Endothelial cell of umbilical vein (primary cell): ENCODE measurements at regions not wholly inside any gene's neighbourhood (a gene's known extent, or its start where the extent isn't known, plus 50 kb on each side); places are given as distances from the start of the nearest gene placed in this dataset.

Experiments used
- BruUV-seq: library from RNA; stranded (reverse); fragments of 400-500 nt; replicated peaks from 2 replicates; lab custom pipeline; 2021; lab: Mats Ljungman, UMichigan
- CTCF ChIA-PET: fragments of 300-600, 350-600 bp; sonication (Branson Sonifier 250); formaldehyde crosslinking; loops from one replicate; lab custom pipeline; 2021; ENCODE audit warnings: antibody characterized with exemption, inconsistent platforms; lab: Charles Lee
- POLR2A ChIA-PET: fragments of 300-600, 350-600 bp; sonication (Branson Sonifier 250); formaldehyde crosslinking; loops from one replicate; lab custom pipeline; 2021; ENCODE audit warnings: antibody characterized with exemption, inconsistent platforms; lab: Charles Lee
- DNase-seq: peaks from one replicate; pipeline ENCODE4 v3.0.0-alpha.2; 2011; ENCODE audit warnings: low read depth, low spot score
- FAIRE-seq: peaks from 2 replicates; lab custom pipeline; 2011; peaks lifted over from hg19 to GRCh38; lab: Jason Lieb, UNC
- H2AFZ ChIP-seq: 2 replicates; pipeline ENCODE4 v1.6.0; 2012; ENCODE audit warnings: low read depth, low read length, control low read depth, inconsistent platforms
- H3K27ac ChIP-seq: 2 replicates; pipeline ENCODE4 v1.5.1; 2011; ENCODE audit warnings: low read depth, mild to moderate bottlenecking, control low read depth, low read length, moderate library complexity; ENCODE audit not compliant: insufficient read depth
- H3K27me3 ChIP-seq, 2 experiments: 2 replicates each; pipeline versions ENCODE4 v1.6.0 to v1.6.1; 2011; ENCODE audit warnings: low read length in 2 of 2, mixed read lengths in 1 of 2; ENCODE audit not compliant: control insufficient read depth in 2 of 2, insufficient read depth in 2 of 2
- H3K36me3 ChIP-seq, 2 experiments: 2 replicates in 1 of 2; 3 replicates in 1 of 2; pipeline ENCODE4 v1.5.1; 2011; ENCODE audit warnings: low read length in 2 of 2, mild to moderate bottlenecking in 1 of 2, moderate library complexity in 1 of 2; ENCODE audit not compliant: control insufficient read depth in 2 of 2, insufficient read depth in 2 of 2; ENCODE audit errors: extremely low read depth in 1 of 2
- H3K4me1 ChIP-seq: 3 replicates; pipeline ENCODE4 v1.5.1; 2011; ENCODE audit warnings: mild to moderate bottlenecking, low read length; ENCODE audit not compliant: control insufficient read depth, insufficient read depth; ENCODE audit errors: extremely low read depth
- H3K4me2 ChIP-seq: 2 replicates; pipeline ENCODE4 v1.6.1; 2011; ENCODE audit warnings: low read length, control low read depth, mixed read lengths; ENCODE audit not compliant: insufficient read depth
- H3K4me3 ChIP-seq, 3 experiments: fragments of 200-600 bp in 1 of 3; sonication (generic), shearing (Covaris generic) in 1 of 3; replicated peaks in 1 of 3; 2 replicates each; pipeline ENCODE4 v1.5.1; 2011 to 2016; ENCODE audit warnings: control low read depth in 3 of 3, low read length in 3 of 3, mild to moderate bottlenecking in 2 of 3, inconsistent platforms in 1 of 3, low read depth in 1 of 3, moderate library complexity in 1 of 3; ENCODE audit not compliant: insufficient read depth in 1 of 3
- H3K79me2 ChIP-seq: 2 replicates; pipeline ENCODE4 v1.6.0; 2012; ENCODE audit warnings: low read length, inconsistent platforms; ENCODE audit not compliant: control insufficient read depth, insufficient read depth
- H3K9ac ChIP-seq: replicated peaks from 2 replicates; pipeline ENCODE3; 2011; ENCODE audit warnings: low read length, control low read depth; ENCODE audit not compliant: insufficient read depth; ENCODE audit errors: extremely low read depth
- H3K9me1 ChIP-seq: replicated peaks from 3 replicates; pipeline ENCODE4 v1.6.0; 2011; ENCODE audit warnings: mild to moderate bottlenecking, low read length; ENCODE audit not compliant: control insufficient read depth, insufficient read depth; ENCODE audit errors: extremely low read depth
- H3K9me3 ChIP-seq: replicated peaks from 2 replicates; pipeline ENCODE4 v1.5.1; 2012; ENCODE audit warnings: low read length, inconsistent platforms; ENCODE audit not compliant: control insufficient read depth, insufficient read depth
- H4K20me1 ChIP-seq: replicated peaks from 2 replicates; pipeline ENCODE3; 2011; ENCODE audit warnings: mild to moderate bottlenecking, low read length; ENCODE audit not compliant: control insufficient read depth, insufficient read depth; ENCODE audit errors: extremely low read depth
- EZH2 ChIP-seq: IDR thresholded peaks from 2 replicates; pipeline ENCODE4 v1.6.1; 2012; ENCODE audit warnings: borderline replicate concordance, low read depth, mild to moderate bottlenecking, moderate library complexity, low read length, inconsistent platforms; ENCODE audit not compliant: severe bottlenecking
- FOS ChIP-seq: IDR thresholded peaks from 2 replicates; pipeline ENCODE4 v1.6.1; 2011; ENCODE audit warnings: mild to moderate bottlenecking, low read length, moderate library complexity, borderline replicate concordance; ENCODE audit not compliant: insufficient read depth
- GATA2 ChIP-seq: IDR thresholded peaks from 2 replicates; pipeline ENCODE4 v1.7.0; 2011; ENCODE audit warnings: low read depth, mild to moderate bottlenecking, moderate library complexity, mixed read lengths, low read length; ENCODE audit not compliant: insufficient read length, insufficient read depth
- JUN ChIP-seq: IDR thresholded peaks from 2 replicates; pipeline ENCODE4 v1.6.1; 2011; ENCODE audit warnings: borderline replicate concordance, low read depth; ENCODE audit not compliant: insufficient read length, insufficient read depth
- MYC ChIP-seq: IDR thresholded peaks from one replicate; pipeline ENCODE4 v1.6.1; 2011; ENCODE audit warnings: mild to moderate bottlenecking, low read depth, low read length
- POLR2A ChIP-seq: IDR thresholded peaks from 2 replicates; pipeline ENCODE4 v1.6.1; 2012; ENCODE audit warnings: low read depth, mild to moderate bottlenecking, control low read depth, low read length
- POLR2AphosphoS5 ChIP-seq: IDR thresholded peaks from 2 replicates; pipeline ENCODE4 v1.6.1; 2012; ENCODE audit warnings: low read depth, mild to moderate bottlenecking, control low read depth, low read length, moderate library complexity; ENCODE audit not compliant: insufficient read depth
- dilution Hi-C: fragments of 300-500 bp; cut with MboI; formaldehyde crosslinking; loops from one replicate; pipeline ENCODE4 v1.15.0; 2019; ENCODE audit warnings: low sequenced_read_pairs; ENCODE audit not compliant: extremely low pct_ligation_motif_present
- intact Hi-C: fragments of 100-400 bp; cut with micrococcal nuclease; formaldehyde crosslinking; loops from one replicate; pipeline ENCODE4 v1.10.0; 2022
- TF ChIP-seq, protein P1 (sequence below): IDR thresholded peaks from 2 replicates; pipeline ENCODE4 v1.6.1; 2011; ENCODE audit not compliant: insufficient read depth, insufficient read length
- TF ChIP-seq, protein P2 (sequence below), 2 donors: IDR thresholded peaks; 1 replicate in 1 of 2; 2 replicates in 1 of 2; pipeline ENCODE4 v1.5.1; 2011; ENCODE audit warnings: low read length in 2 of 2, mild to moderate bottlenecking in 2 of 2, moderate library complexity in 2 of 2, control low read depth in 1 of 2, inconsistent platforms in 1 of 2, low read depth in 1 of 2; ENCODE audit not compliant: insufficient read depth in 1 of 2; ENCODE audit errors: extremely low read depth in 1 of 2

DNA sequence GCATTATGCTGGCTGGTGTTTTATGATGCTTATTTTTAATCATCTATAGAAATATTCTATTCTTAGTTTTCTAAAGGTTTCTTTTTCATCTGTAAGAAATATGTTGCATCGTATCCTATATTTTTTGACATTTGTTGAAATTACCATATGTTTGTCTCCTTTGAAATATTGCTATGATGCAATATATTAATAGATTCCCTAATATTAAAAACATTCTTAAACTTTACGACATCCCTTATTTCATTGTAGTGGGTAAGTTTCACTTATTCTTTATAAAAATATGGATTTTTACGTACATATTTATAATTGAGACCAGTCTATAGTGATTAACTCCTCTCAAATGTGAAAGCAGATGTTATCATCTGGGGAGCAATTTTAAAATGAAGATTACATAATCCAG, 258.2 kb upstream of the DUSP10 start:
- POLR2A ChIA-PET: no interaction called here

More for the DNA sequence above, 258.2 kb upstream of the DUSP10 start:
- Histone ChIP-seq H3K9ac (no peak overlapping the region), H3K4me1 (no peaks in the 10 kb centered on the region), H3K9me3 (no peaks in the 10 kb centered on the region), H3K27me3 (no peaks in the 10 kb centered on the region), H3K79me2 (no peaks in the 10 kb centered on the region), H3K36me3 (no peaks in the 10 kb centered on the region), H2AFZ (no peak overlapping the region), H3K4me2 (no peak overlapping the region), H3K27ac (no peak overlapping the region), H3K9me1 (no peaks in the 10 kb centered on the region), H4K20me1 (no peaks in the 10 kb centered on the region), H3K4me3 (no peak overlapping the region)
- dilution Hi-C loops: no loop called here
- DNase-seq (no peak), FAIRE-seq (no peak)
- BruUV-seq: no TSS peak
- CTCF ChIA-PET: interaction anchor here (1.3 kb wide), 1 partner anchor 9 kb away, joined by 4 read pairs; no protein-coding TSS in a partner anchor
- TF ChIP-seq FOS (no peak), POLR2A (no peak), GATA2 (no peak), EZH2 (no peak), POLR2AphosphoS5 (no peak), JUN (no peak), MYC (no peak)
- TF ChIP-seq, protein P1, sequence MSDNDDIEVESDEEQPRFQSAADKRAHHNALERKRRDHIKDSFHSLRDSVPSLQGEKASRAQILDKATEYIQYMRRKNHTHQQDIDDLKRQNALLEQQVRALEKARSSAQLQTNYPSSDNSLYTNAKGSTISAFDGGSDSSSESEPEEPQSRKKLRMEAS: no peak
- TF ChIP-seq, protein P2, sequence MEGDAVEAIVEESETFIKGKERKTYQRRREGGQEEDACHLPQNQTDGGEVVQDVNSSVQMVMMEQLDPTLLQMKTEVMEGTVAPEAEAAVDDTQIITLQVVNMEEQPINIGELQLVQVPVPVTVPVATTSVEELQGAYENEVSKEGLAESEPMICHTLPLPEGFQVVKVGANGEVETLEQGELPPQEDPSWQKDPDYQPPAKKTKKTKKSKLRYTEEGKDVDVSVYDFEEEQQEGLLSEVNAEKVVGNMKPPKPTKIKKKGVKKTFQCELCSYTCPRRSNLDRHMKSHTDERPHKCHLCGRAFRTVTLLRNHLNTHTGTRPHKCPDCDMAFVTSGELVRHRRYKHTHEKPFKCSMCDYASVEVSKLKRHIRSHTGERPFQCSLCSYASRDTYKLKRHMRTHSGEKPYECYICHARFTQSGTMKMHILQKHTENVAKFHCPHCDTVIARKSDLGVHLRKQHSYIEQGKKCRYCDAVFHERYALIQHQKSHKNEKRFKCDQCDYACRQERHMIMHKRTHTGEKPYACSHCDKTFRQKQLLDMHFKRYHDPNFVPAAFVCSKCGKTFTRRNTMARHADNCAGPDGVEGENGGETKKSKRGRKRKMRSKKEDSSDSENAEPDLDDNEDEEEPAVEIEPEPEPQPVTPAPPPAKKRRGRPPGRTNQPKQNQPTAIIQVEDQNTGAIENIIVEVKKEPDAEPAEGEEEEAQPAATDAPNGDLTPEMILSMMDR (IDR thresholded peaks at IDR 0.05; ENCODE audit: extremely low read depth in 1 of 2, insufficient read depth in 1 of 2, low read depth in 1 of 2, low read length in 2 of 2): no peak
- intact Hi-C loops: loop anchor here (10.0 kb wide), 1 partner anchor 625 kb away; no protein-coding TSS in a partner anchor
